Dendritic cell treated with granulocyte-macrophage colony-stimulating factor and Interleukin-4, amounts not matched to agents 40 ng/mL and 50 ng/mL, for 4 days (primary cell): ENCODE measurements at regions not wholly inside any gene's neighbourhood (a gene's known extent, or its start where the extent isn't known, plus 50 kb on each side); places are given as distances from the start of the nearest gene placed in this dataset.
"Not testable (repeated sequence)": the region's sequence is repeated elsewhere in the genome, so short reads cannot be mapped to it uniquely, and the experiment has no call there.

Experiments
- H3K27ac Mint-ChIP-seq: one replicate; pipeline ENCODE4 v1.8.0; 2022; ENCODE audit warnings: mild to moderate bottlenecking, mixed read lengths
- H3K27me3 Mint-ChIP-seq: one replicate; pipeline ENCODE4 v1.8.0; 2022; ENCODE audit warnings: mild to moderate bottlenecking, mixed read lengths
- H3K36me3 Mint-ChIP-seq: one replicate; pipeline ENCODE4 v1.8.0; 2022; ENCODE audit warnings: low read depth, mixed read lengths
- H3K4me1 Mint-ChIP-seq: one replicate; pipeline ENCODE4 v1.8.0; 2022; ENCODE audit warnings: low read depth, mixed read lengths
- H3K4me3 Mint-ChIP-seq: one replicate; pipeline ENCODE4 v1.8.0; 2022; ENCODE audit warnings: mild to moderate bottlenecking, moderate library complexity, mixed read lengths
- H3K9me3 Mint-ChIP-seq: one replicate; pipeline ENCODE4 v1.8.0; 2022; ENCODE audit warnings: mixed read lengths
- intact Hi-C: fragments of 100-400 bp; cut with micrococcal nuclease; formaldehyde crosslinking; loops from one replicate; pipeline ENCODE4 v1.15.0; 2022

GRCh38 chr1:208975456-208975855 lies 608.1 kb upstream of the CAMK1G start:
- Mint-ChIP-seq H3K4me1 (no peaks in the 10 kb centered on the region), H3K9me3 (no peaks in the 10 kb centered on the region), H3K27ac (no peak overlapping the region), H3K27me3 (peaks cover 2% of the 10 kb centered on the region), H3K4me3 (no peak overlapping the region), H3K36me3 (no peaks in the 10 kb centered on the region)
- intact Hi-C loops = no loop called here

GRCh38 chr1:208977012-208977411 lies 606.5 kb upstream of the CAMK1G start:
- intact Hi-C loops = no loop called here
- H3K27me3 Mint-ChIP-seq = peaks cover 2% of the 10 kb centered on the region
- H3K36me3 Mint-ChIP-seq = no peaks in the 10 kb centered on the region
- no peak overlapping the region for H3K27ac Mint-ChIP-seq
- no peaks in the 10 kb centered on the region for H3K9me3 Mint-ChIP-seq
- no peaks in the 10 kb centered on the region for H3K4me1 Mint-ChIP-seq
- no peak overlapping the region for H3K4me3 Mint-ChIP-seq

- Mint-ChIP-seq H3K4me1 (no peaks in the 10 kb centered on the region), H3K4me3 (no peak overlapping the region), H3K27ac (no peak overlapping the region), H3K27me3 (peaks cover 2% of the 10 kb centered on the region), H3K9me3 (no peaks in the 10 kb centered on the region), H3K36me3 (no peaks in the 10 kb centered on the region)
- intact Hi-C loops = no loop called here
Measured at GRCh38 chr1:208977638-208978256, 605.8 kb upstream of the CAMK1G start.

- Mint-ChIP-seq H3K4me3 (no peak overlapping the region), H3K27me3 (peaks cover 2% of the 10 kb centered on the region), H3K4me1 (no peaks in the 10 kb centered on the region), H3K27ac (no peak overlapping the region), H3K9me3 (no peaks in the 10 kb centered on the region), H3K36me3 (no peaks in the 10 kb centered on the region)
- intact Hi-C loops = no loop called here
Measured at GRCh38 chr1:208979776-208980175, 603.7 kb upstream of the CAMK1G start.

GRCh38 chr1:208980605-208981004 lies 602.9 kb upstream of the CAMK1G start:
- Mint-ChIP-seq H3K27ac (no peak overlapping the region), H3K27me3 (peaks cover 2% of the 10 kb centered on the region), H3K36me3 (no peaks in the 10 kb centered on the region), H3K4me3 (no peak overlapping the region), H3K9me3 (no peaks in the 10 kb centered on the region), H3K4me1 (no peaks in the 10 kb centered on the region)
- intact Hi-C loops = no loop called here

- no peaks in the 10 kb centered on the region for H3K27me3 Mint-ChIP-seq
- intact Hi-C loops = no loop called here
- no peak overlapping the region for H3K4me3 Mint-ChIP-seq
Measured at GRCh38 chr1:208985231-208985630, 598.3 kb upstream of the CAMK1G start.

GRCh38 chr1:208988811-208989222 lies 594.7 kb upstream of the CAMK1G start:
- Mint-ChIP-seq H3K27ac (peak overlapping the region; percentile 67), H3K4me1 (peaks cover 8% of the 10 kb centered on the region), H3K36me3 (no peaks in the 10 kb centered on the region), H3K4me3 (peak overlapping the region; percentile 73), H3K27me3 (no peaks in the 10 kb centered on the region), H3K9me3 (peaks cover 9% of the 10 kb centered on the region)
- intact Hi-C loops = no loop called here

More at GRCh38 chr1:208985231-208985630, 598.3 kb upstream of the CAMK1G start:
- Mint-ChIP-seq H3K36me3 (no peaks in the 10 kb centered on the region), H3K9me3 (no peaks in the 10 kb centered on the region), H3K4me1 (peaks cover 8% of the 10 kb centered on the region), H3K27ac (no peak overlapping the region)

GRCh38 chr1:208990456-208990855 lies 593.1 kb upstream of the CAMK1G start:
- intact Hi-C loops = no loop called here
- Mint-ChIP-seq H3K27ac (no peak overlapping the region), H3K27me3 (no peaks in the 10 kb centered on the region), H3K4me1 (peaks cover 8% of the 10 kb centered on the region), H3K36me3 (no peaks in the 10 kb centered on the region), H3K9me3 (peaks cover 9% of the 10 kb centered on the region), H3K4me3 (no peak overlapping the region)

GRCh38 chr1:208997053-208997452 lies 586.5 kb upstream of the CAMK1G start:
- H3K36me3 Mint-ChIP-seq, H3K27me3 Mint-ChIP-seq, H3K9me3 Mint-ChIP-seq, intact Hi-C loops, H3K4me1 Mint-ChIP-seq, H3K4me3 Mint-ChIP-seq, H3K27ac Mint-ChIP-seq: not testable (repeated sequence)

- Mint-ChIP-seq H3K9me3 (no peaks in the 10 kb centered on the region), H3K4me3 (no peak overlapping the region), H3K36me3 (no peaks in the 10 kb centered on the region), H3K27me3 (no peaks in the 10 kb centered on the region), H3K27ac (no peak overlapping the region), H3K4me1 (no peaks in the 10 kb centered on the region)
- intact Hi-C loops = no loop called here
Measured at GRCh38 chr1:208997726-208998312, 585.7 kb upstream of the CAMK1G start.

GRCh38 chr1:209008586-209008985 lies 574.9 kb upstream of the CAMK1G start:
- no peaks in the 10 kb centered on the region for H3K36me3 Mint-ChIP-seq
- intact Hi-C loops = no loop called here
- no peaks in the 10 kb centered on the region for H3K4me1 Mint-ChIP-seq
- no peaks in the 10 kb centered on the region for H3K27me3 Mint-ChIP-seq
- no peaks in the 10 kb centered on the region for H3K9me3 Mint-ChIP-seq
- H3K27ac Mint-ChIP-seq = no peak overlapping the region
- H3K4me3 Mint-ChIP-seq = no peak overlapping the region

- no peak overlapping the region for H3K27ac Mint-ChIP-seq
- H3K4me3 Mint-ChIP-seq = no peak overlapping the region
- H3K9me3 Mint-ChIP-seq = no peaks in the 10 kb centered on the region
Measured at GRCh38 chr1:209010475-209011230, 572.9 kb upstream of the CAMK1G start.

GRCh38 chr1:209012443-209013196 lies 570.9 kb upstream of the CAMK1G start:
- intact Hi-C loops = no loop called here
- no peak overlapping the region for H3K4me3 Mint-ChIP-seq
- no peaks in the 10 kb centered on the region for H3K27me3 Mint-ChIP-seq
- H3K9me3 Mint-ChIP-seq = no peaks in the 10 kb centered on the region
- no peaks in the 10 kb centered on the region for H3K4me1 Mint-ChIP-seq
- H3K36me3 Mint-ChIP-seq = no peaks in the 10 kb centered on the region
- no peak overlapping the region for H3K27ac Mint-ChIP-seq

More at GRCh38 chr1:209010475-209011230, 572.9 kb upstream of the CAMK1G start:
- Mint-ChIP-seq H3K27me3 (no peaks in the 10 kb centered on the region), H3K4me1 (no peaks in the 10 kb centered on the region), H3K36me3 (no peaks in the 10 kb centered on the region)
- intact Hi-C loops = no loop called here

- no peak overlapping the region for H3K4me3 Mint-ChIP-seq
- H3K36me3 Mint-ChIP-seq = no peaks in the 10 kb centered on the region
- intact Hi-C loops = no loop called here
- no peaks in the 10 kb centered on the region for H3K27me3 Mint-ChIP-seq
- H3K4me1 Mint-ChIP-seq = no peaks in the 10 kb centered on the region
- peaks cover 13% of the 10 kb centered on the region for H3K9me3 Mint-ChIP-seq
- no peak overlapping the region for H3K27ac Mint-ChIP-seq
Measured at GRCh38 chr1:209015092-209015491, 568.4 kb upstream of the CAMK1G start.
